ENCODE measurements at regions not wholly inside any gene's neighbourhood (a gene's known extent, or its start where the extent isn't known, plus 50 kb on each side); places are given as distances from the start of the nearest gene placed in this dataset.

DNA sequence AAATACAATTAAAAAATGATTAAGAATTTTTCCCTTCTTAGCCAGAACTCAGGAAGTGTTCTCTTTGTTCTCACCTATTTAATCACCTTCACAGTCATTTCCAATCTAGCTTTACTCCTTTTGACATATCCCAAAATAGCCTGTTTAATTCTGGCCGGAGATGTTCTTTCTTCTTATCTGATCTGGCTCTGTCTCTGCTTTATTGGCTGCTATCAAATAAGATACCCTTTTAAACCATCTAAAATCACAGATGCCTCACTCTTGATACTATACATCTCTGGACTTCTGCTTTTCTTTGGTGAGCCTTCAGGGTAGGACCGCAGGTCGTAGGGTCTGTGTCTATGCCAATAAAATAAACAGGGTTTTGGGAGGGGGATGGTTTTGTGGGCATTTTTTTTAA is 319.2 kb upstream of the SEMA6D start (continued):
- TF ChIP-seq, protein P1, sequence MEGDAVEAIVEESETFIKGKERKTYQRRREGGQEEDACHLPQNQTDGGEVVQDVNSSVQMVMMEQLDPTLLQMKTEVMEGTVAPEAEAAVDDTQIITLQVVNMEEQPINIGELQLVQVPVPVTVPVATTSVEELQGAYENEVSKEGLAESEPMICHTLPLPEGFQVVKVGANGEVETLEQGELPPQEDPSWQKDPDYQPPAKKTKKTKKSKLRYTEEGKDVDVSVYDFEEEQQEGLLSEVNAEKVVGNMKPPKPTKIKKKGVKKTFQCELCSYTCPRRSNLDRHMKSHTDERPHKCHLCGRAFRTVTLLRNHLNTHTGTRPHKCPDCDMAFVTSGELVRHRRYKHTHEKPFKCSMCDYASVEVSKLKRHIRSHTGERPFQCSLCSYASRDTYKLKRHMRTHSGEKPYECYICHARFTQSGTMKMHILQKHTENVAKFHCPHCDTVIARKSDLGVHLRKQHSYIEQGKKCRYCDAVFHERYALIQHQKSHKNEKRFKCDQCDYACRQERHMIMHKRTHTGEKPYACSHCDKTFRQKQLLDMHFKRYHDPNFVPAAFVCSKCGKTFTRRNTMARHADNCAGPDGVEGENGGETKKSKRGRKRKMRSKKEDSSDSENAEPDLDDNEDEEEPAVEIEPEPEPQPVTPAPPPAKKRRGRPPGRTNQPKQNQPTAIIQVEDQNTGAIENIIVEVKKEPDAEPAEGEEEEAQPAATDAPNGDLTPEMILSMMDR (IDR thresholded peaks at IDR 0.05; ENCODE audit: low read depth, low read length, missing input control) = no peak
- TF ChIP-seq RAD21 (IDR thresholded peaks at IDR 0.05) = no peak
- no peak for TF ChIP-seq HNF4G (IDR thresholded peaks at IDR 0.05)
- TF ChIP-seq ATF3 (IDR thresholded peaks at IDR 0.05) = no peak
- TF ChIP-seq RXRA (IDR thresholded peaks at IDR 0.05) = no peak
- TF ChIP-seq SP1 (IDR thresholded peaks at IDR 0.05) = no peak
- TF ChIP-seq FOXA1 (IDR thresholded peaks at IDR 0.05) = no peak
- TF ChIP-seq EGR1 (IDR thresholded peaks at IDR 0.05; ENCODE audit: low read depth in 2 of 2) = no peak

- H3K27ac ChIP-seq (ENCODE audit: low read depth in 1 of 2, low read length in 2 of 2) = no peak overlapping the region
- DNase-seq (ENCODE audit: low spot score) = no peak
- no peaks in the 10 kb centered on the region for H3K4me1 ChIP-seq (ENCODE audit: control insufficient read depth in 4 of 4, insufficient read depth in 4 of 4, low read length in 3 of 4)
- no peaks in the 10 kb centered on the region for H3K36me3 ChIP-seq (ENCODE audit: control insufficient read depth in 4 of 4, insufficient read depth in 3 of 4, low read depth in 1 of 4, low read length in 3 of 4)
- no peaks in the 10 kb centered on the region for H3K27me3 ChIP-seq (ENCODE audit: control insufficient read depth in 4 of 4, insufficient read depth in 4 of 4, low read length in 3 of 4)
- 72% methylated on average over 5 of the region's 5 CpGs for WGBS
- no peak overlapping the region for H3K4me3 ChIP-seq (ENCODE audit: low read depth in 1 of 3, low read length in 3 of 3)
- TF ChIP-seq FOXA1 (IDR thresholded peaks at IDR 0.05) = no peak
- TF ChIP-seq GABPA (IDR thresholded peaks at IDR 0.05 in 1 of 2, conservative IDR thresholded peaks at IDR 0.05 in 1 of 2) = no peak
- TF ChIP-seq MAX (IDR thresholded peaks at IDR 0.05) = no peak
- TF ChIP-seq HNF4G (IDR thresholded peaks at IDR 0.05) = no peak
- TF ChIP-seq RXRA (IDR thresholded peaks at IDR 0.05) = no peak
- TF ChIP-seq SP1 (IDR thresholded peaks at IDR 0.05) = no peak
- no peak for TF ChIP-seq ZBTB33 (IDR thresholded peaks at IDR 0.05)
- TF ChIP-seq, protein P2, sequence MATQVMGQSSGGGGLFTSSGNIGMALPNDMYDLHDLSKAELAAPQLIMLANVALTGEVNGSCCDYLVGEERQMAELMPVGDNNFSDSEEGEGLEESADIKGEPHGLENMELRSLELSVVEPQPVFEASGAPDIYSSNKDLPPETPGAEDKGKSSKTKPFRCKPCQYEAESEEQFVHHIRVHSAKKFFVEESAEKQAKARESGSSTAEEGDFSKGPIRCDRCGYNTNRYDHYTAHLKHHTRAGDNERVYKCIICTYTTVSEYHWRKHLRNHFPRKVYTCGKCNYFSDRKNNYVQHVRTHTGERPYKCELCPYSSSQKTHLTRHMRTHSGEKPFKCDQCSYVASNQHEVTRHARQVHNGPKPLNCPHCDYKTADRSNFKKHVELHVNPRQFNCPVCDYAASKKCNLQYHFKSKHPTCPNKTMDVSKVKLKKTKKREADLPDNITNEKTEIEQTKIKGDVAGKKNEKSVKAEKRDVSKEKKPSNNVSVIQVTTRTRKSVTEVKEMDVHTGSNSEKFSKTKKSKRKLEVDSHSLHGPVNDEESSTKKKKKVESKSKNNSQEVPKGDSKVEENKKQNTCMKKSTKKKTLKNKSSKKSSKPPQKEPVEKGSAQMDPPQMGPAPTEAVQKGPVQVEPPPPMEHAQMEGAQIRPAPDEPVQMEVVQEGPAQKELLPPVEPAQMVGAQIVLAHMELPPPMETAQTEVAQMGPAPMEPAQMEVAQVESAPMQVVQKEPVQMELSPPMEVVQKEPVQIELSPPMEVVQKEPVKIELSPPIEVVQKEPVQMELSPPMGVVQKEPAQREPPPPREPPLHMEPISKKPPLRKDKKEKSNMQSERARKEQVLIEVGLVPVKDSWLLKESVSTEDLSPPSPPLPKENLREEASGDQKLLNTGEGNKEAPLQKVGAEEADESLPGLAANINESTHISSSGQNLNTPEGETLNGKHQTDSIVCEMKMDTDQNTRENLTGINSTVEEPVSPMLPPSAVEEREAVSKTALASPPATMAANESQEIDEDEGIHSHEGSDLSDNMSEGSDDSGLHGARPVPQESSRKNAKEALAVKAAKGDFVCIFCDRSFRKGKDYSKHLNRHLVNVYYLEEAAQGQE (IDR thresholded peaks at IDR 0.05) = no peak
- TF ChIP-seq YY1 (IDR thresholded peaks at IDR 0.05) = no peak
- no peak for TF ChIP-seq JUND (IDR thresholded peaks at IDR 0.05)
- TF ChIP-seq FOXA2 (IDR thresholded peaks at IDR 0.05) = no peak
- TF ChIP-seq, protein P1 (IDR thresholded peaks at IDR 0.05; ENCODE audit: low read depth, low read length, missing input control) = no peak
- no peak for TF ChIP-seq NR2F2 (IDR thresholded peaks at IDR 0.05)
- TF ChIP-seq RAD21 (IDR thresholded peaks at IDR 0.05) = no peak
- no peak overlapping the region for H3K9ac ChIP-seq (ENCODE audit: low read depth in 1 of 2, low read length in 2 of 2)
- no peaks in the 10 kb centered on the region for H3K9me3 ChIP-seq (ENCODE audit: control insufficient read depth in 4 of 4, low read length in 3 of 4)
Measured at GRCh38 chr15:47398594-47398993, 318.7 kb upstream of the SEMA6D start.
